T-cell (primary cell): ENCODE measurements at regions not wholly inside any gene's neighbourhood (a gene's known extent, or its start where the extent isn't known, plus 50 kb on each side); places are given as distances from the start of the nearest gene placed in this dataset.

ENCODE experiments used
- ATAC-seq, 4 experiments: fragments of 200-7000 bp in 3 of 4; fragments of 150-1000 bp in 1 of 4; cut with Tn5 transposase; replicated peaks in 1 of 4; 1 replicate in 3 of 4; 2 replicates in 1 of 4; pipeline ENCODE4 v1.10.0; 2021; ENCODE audit warnings: moderate library complexity in 3 of 4, mild to moderate bottlenecking in 2 of 4, moderate number of reproducible peaks in 1 of 4
- CTCF ChIA-PET, 2 donors: fragments of 300-600 bp; sonication (Branson Sonifier 250); formaldehyde crosslinking; loops; one replicate each; lab custom pipeline; 2022; ENCODE audit warnings: antibody characterized with exemption in 2 of 2; lab: Charles Lee
- POLR2A ChIA-PET, 2 donors: fragments of 300-600 bp; sonication (Branson Sonifier 250); formaldehyde crosslinking; loops; one replicate each; lab custom pipeline; 2022; ENCODE audit warnings: antibody characterized with exemption in 2 of 2; lab: Charles Lee
- DNase-seq, 35 experiments: peaks; one replicate each; pipeline versions ENCODE4 v3.0.0 to v3.0.0-alpha.2; 2013 to 2023
- H3K27ac ChIP-seq: one replicate; pipeline ENCODE4 v1.5.1; 2013; ENCODE audit warnings: low read length
- H3K27me3 ChIP-seq, 2 experiments: replicated peaks in 1 of 2; 1 replicate in 1 of 2; 2 replicates in 1 of 2; pipeline versions ENCODE4 v1.6.1 to v1.7.0; 2013; ENCODE audit warnings: low read length in 1 of 2, mixed read lengths in 1 of 2; ENCODE audit not compliant: control insufficient read depth in 2 of 2, insufficient read depth in 2 of 2; ENCODE audit errors: extremely low read depth in 1 of 2
- H3K36me3 ChIP-seq, 2 donors: 1 replicate in 1 of 2; 2 replicates in 1 of 2; pipeline versions ENCODE4 v1.6.1 to v1.7.0; 2013; ENCODE audit warnings: low read length in 1 of 2; ENCODE audit not compliant: control insufficient read depth in 2 of 2, insufficient read depth in 1 of 2; ENCODE audit errors: extremely low read depth in 1 of 2
- H3K4me1 ChIP-seq, 2 experiments: 1 replicate in 1 of 2; 2 replicates in 1 of 2; pipeline versions ENCODE4 v1.6.1 to v1.7.0; 2013; ENCODE audit warnings: low read length in 2 of 2, mixed read lengths in 1 of 2; ENCODE audit not compliant: insufficient read depth in 2 of 2, control insufficient read depth in 1 of 2; ENCODE audit errors: extremely low read depth in 1 of 2
- H3K4me3 ChIP-seq, 2 donors: 1 replicate in 1 of 2; 2 replicates in 1 of 2; pipeline versions ENCODE4 v1.5.1 to v1.7.0; 2013; ENCODE audit warnings: mild to moderate bottlenecking in 2 of 2, low read length in 1 of 2, moderate library complexity in 1 of 2; ENCODE audit not compliant: control insufficient read depth in 1 of 2; ENCODE audit errors: extremely low read depth in 1 of 2
- H3K9me3 ChIP-seq: 2 replicates; pipeline ENCODE4 v1.7.0; 2013
- H3K27ac Mint-ChIP-seq, 2 donors: one replicate each; pipeline ENCODE4 v1.8.0; 2020 to 2021; ENCODE audit warnings: mild to moderate bottlenecking in 2 of 2, mixed read lengths in 2 of 2
- H3K27me3 Mint-ChIP-seq, 2 donors: one replicate each; pipeline ENCODE4 v1.8.0; 2021 to 2022; ENCODE audit warnings: mixed read lengths in 2 of 2
- H3K36me3 Mint-ChIP-seq: one replicate; pipeline ENCODE4 v1.8.0; 2021; ENCODE audit warnings: mixed read lengths
- H3K4me1 Mint-ChIP-seq, 3 donors: one replicate each; pipeline ENCODE4 v1.8.0; 2020 to 2022; ENCODE audit warnings: mixed read lengths in 3 of 3, mild to moderate bottlenecking in 1 of 3
- H3K4me3 Mint-ChIP-seq, 3 donors: one replicate each; pipeline ENCODE4 v1.8.0; 2020 to 2022; ENCODE audit warnings: mild to moderate bottlenecking in 3 of 3, mixed read lengths in 3 of 3, moderate library complexity in 3 of 3
- H3K9me3 Mint-ChIP-seq, 3 donors: one replicate each; pipeline ENCODE4 v1.8.0; 2020 to 2022; ENCODE audit warnings: mixed read lengths in 3 of 3
- WGBS: methylation state at CpG from one replicate; pipeline ENCODE4 v1.1.5; 2013; ENCODE audit warnings: missing lambda C conversion rate; ENCODE audit not compliant: insufficient coverage; 5-methylcytosine and 5-hydroxymethylcytosine counted together

GRCh38 chr15:45855907-45856579 is 221.2 kb downstream of the SQOR start:
- Mint-ChIP-seq H3K9me3 (no peaks in the 10 kb centered on the region), H3K27me3 (peaks cover 4 to 12% of the 10 kb centered on the region in 2 donors), H3K27ac (no peak overlapping the region), H3K36me3 (no peaks in the 10 kb centered on the region), H3K4me3 (no peak overlapping the region), H3K4me1 (no peaks in the 10 kb centered on the region)
- Histone ChIP-seq H3K9me3 (no peaks in the 10 kb centered on the region), H3K36me3 (no peaks in the 10 kb centered on the region), H3K27ac (no peak overlapping the region), H3K27me3 (no peaks in the 10 kb centered on the region), H3K4me3 (no peak overlapping the region), H3K4me1 (no peaks in the 10 kb centered on the region)
- ChIA-PET CTCF (no interaction called here), POLR2A (no interaction called here)
- ATAC-seq: no peak
- WGBS: 100% methylated on average over 1 of the region's 4 CpGs
- no peak for DNase-seq

DNA sequence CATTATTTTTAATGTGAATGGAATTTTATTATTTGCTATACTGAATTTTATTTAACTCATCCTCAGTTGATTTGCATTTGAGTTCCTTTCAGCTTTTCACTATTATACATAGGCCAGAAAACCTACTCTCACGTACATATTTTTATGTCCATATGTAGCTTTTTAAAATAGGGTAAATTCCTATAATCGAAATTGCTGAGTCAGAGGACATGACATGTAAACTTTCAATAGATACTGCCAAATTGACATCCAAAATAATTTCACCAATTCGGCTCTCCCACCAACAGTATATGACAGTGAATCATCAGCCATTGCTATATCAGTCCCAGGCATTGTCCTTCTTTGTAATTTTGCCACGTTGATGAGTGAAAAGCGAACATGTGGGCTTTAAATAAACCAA is 222.5 kb downstream of the SQOR start:
- Mint-ChIP-seq H3K36me3 (no peaks in the 10 kb centered on the region), H3K4me1 (no peaks in the 10 kb centered on the region), H3K9me3 (peaks cover 0 to 5% (median 0%) of the 10 kb centered on the region in 3 donors), H3K27me3 (peaks cover 4 to 12% of the 10 kb centered on the region in 2 donors), H3K4me3 (no peak overlapping the region), H3K27ac (no peak overlapping the region)
- no peaks in the 10 kb centered on the region for H3K9me3 ChIP-seq
- H3K36me3 ChIP-seq: no peaks in the 10 kb centered on the region
- no peak overlapping the region for H3K4me3 ChIP-seq
- no peak for ATAC-seq
- no peak for DNase-seq
- ChIA-PET POLR2A (no interaction called here), CTCF (no interaction called here)
- no peak overlapping the region for H3K27ac ChIP-seq
- no peaks in the 10 kb centered on the region for H3K27me3 ChIP-seq
- H3K4me1 ChIP-seq: no peaks in the 10 kb centered on the region
- 33% methylated on average over 1 of the region's 5 CpGs for WGBS

GRCh38 chr15:45858491-45858890 is 223.7 kb downstream of the SQOR start:
- Histone ChIP-seq H3K4me1 (no peaks in the 10 kb centered on the region), H3K27me3 (no peaks in the 10 kb centered on the region), H3K9me3 (no peaks in the 10 kb centered on the region), H3K36me3 (no peaks in the 10 kb centered on the region), H3K4me3 (no peak overlapping the region), H3K27ac (no peak overlapping the region)
- no peaks in the 10 kb centered on the region for H3K4me1 Mint-ChIP-seq
- no peak overlapping the region for H3K4me3 Mint-ChIP-seq
- no peaks in the 10 kb centered on the region for H3K36me3 Mint-ChIP-seq
- WGBS: 91% methylated on average over 2 of the region's 3 CpGs
- ATAC-seq (no peak), DNase-seq (no peak)
- H3K9me3 Mint-ChIP-seq: peaks cover 0 to 5% (median 0%) of the 10 kb centered on the region in 3 donors
- CTCF ChIA-PET: no interaction called here
- H3K27ac Mint-ChIP-seq: no peak overlapping the region
- POLR2A ChIA-PET: no interaction called here
- H3K27me3 Mint-ChIP-seq: peaks cover 4 to 12% of the 10 kb centered on the region in 2 donors

GRCh38 chr15:45862034-45862433 is 227.2 kb downstream of the SQOR start:
- 13% methylated on average over 1 of the region's 2 CpGs for WGBS
- H3K27ac ChIP-seq: no peak overlapping the region
- no peak overlapping the region for H3K4me3 ChIP-seq
- DNase-seq (no peak), ATAC-seq (no peak)
- no peaks in the 10 kb centered on the region for H3K9me3 ChIP-seq
- H3K4me1 ChIP-seq: no peaks in the 10 kb centered on the region
- Mint-ChIP-seq H3K4me3 (no peak overlapping the region), H3K27me3 (peaks cover 2 to 11% of the 10 kb centered on the region in 2 donors), H3K4me1 (no peaks in the 10 kb centered on the region), H3K36me3 (no peaks in the 10 kb centered on the region), H3K27ac (no peak overlapping the region), H3K9me3 (peaks cover 0 to 5% (median 0%) of the 10 kb centered on the region in 3 donors)
- ChIA-PET POLR2A (no interaction called here), CTCF (no interaction called here)
- no peaks in the 10 kb centered on the region for H3K27me3 ChIP-seq
- no peaks in the 10 kb centered on the region for H3K36me3 ChIP-seq

- H3K27ac ChIP-seq: no peak overlapping the region
- no peaks in the 10 kb centered on the region for H3K36me3 ChIP-seq
- H3K4me1 ChIP-seq: no peaks in the 10 kb centered on the region
- H3K4me3 Mint-ChIP-seq: no peak overlapping the region
- ATAC-seq: no peak
- ChIA-PET CTCF (no interaction called here), POLR2A (no interaction called here)
- H3K36me3 Mint-ChIP-seq: no peaks in the 10 kb centered on the region
- 78% methylated on average over 1 of the region's 2 CpGs for WGBS
- no peaks in the 10 kb centered on the region for H3K4me1 Mint-ChIP-seq
- DNase-seq: no peak
- no peaks in the 10 kb centered on the region for H3K27me3 ChIP-seq
- H3K4me3 ChIP-seq: no peak overlapping the region
- H3K27me3 Mint-ChIP-seq: peaks cover 2 to 14% of the 10 kb centered on the region in 2 donors
- H3K9me3 Mint-ChIP-seq: peaks cover 0 to 9% (median 0%) of the 10 kb centered on the region in 3 donors
- no peak overlapping the region for H3K27ac Mint-ChIP-seq
- no peaks in the 10 kb centered on the region for H3K9me3 ChIP-seq
These were observed 229.2 kb downstream of the SQOR start for GRCh38 chr15:45863881-45864580.

DNA sequence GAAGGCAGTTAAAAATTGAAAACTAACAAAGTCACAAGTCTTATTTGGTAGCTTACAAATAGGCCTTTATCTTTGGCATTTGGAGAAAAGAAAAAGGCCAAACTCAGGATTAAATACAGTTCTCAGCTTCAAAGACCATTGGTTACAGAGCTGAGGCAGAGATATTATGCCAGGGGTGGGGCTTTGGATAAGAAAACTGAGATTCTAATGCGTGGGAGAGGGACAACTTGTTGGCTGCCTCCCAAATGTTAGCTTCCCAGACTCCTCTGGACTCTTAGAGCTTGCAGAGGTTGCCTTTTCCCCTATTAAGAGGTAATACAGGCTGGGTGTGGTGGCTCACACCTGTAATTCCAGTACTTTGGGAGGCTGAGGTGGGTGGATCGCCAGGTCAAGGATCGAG is 231.8 kb downstream of the SQOR start:
- no peak for ATAC-seq
- no CpG with 5 or more reads among the region's 3 CpGs for WGBS
- peaks cover 2 to 15% of the 10 kb centered on the region in 2 donors for H3K27me3 Mint-ChIP-seq
- Histone ChIP-seq H3K27ac (no peak overlapping the region), H3K36me3 (no peaks in the 10 kb centered on the region), H3K27me3 (no peaks in the 10 kb centered on the region), H3K4me1 (no peaks in the 10 kb centered on the region), H3K4me3 (no peak overlapping the region), H3K9me3 (no peaks in the 10 kb centered on the region)
- H3K4me3 Mint-ChIP-seq: no peak overlapping the region
- H3K9me3 Mint-ChIP-seq: peaks cover 0 to 11% (median 2%) of the 10 kb centered on the region in 3 donors
- no peak for DNase-seq
- ChIA-PET CTCF (no interaction called here), POLR2A (no interaction called here)
- no peak overlapping the region for H3K27ac Mint-ChIP-seq
- H3K36me3 Mint-ChIP-seq: no peaks in the 10 kb centered on the region
- no peaks in the 10 kb centered on the region for H3K4me1 Mint-ChIP-seq
